GM12873 (cell line): ENCODE measurements at regions not wholly inside any gene's neighbourhood (a gene's known extent, or its start where the extent isn't known, plus 50 kb on each side); places are given as distances from the start of the nearest gene placed in this dataset.

Source experiments
- CTCF ChIP-seq: IDR thresholded peaks from 2 replicates; pipeline ENCODE4 v1.5.1; 2012; ENCODE audit warnings: low read depth, mild to moderate bottlenecking, moderate library complexity, low read length, control low read depth; ENCODE audit not compliant: insufficient read depth; ENCODE audit errors: missing control alignments

- TF ChIP-seq CTCF = no peak
These were observed 583.6 kb upstream of the MMS22L start for GRCh38 chr6:97866616-97867015.

DNA sequence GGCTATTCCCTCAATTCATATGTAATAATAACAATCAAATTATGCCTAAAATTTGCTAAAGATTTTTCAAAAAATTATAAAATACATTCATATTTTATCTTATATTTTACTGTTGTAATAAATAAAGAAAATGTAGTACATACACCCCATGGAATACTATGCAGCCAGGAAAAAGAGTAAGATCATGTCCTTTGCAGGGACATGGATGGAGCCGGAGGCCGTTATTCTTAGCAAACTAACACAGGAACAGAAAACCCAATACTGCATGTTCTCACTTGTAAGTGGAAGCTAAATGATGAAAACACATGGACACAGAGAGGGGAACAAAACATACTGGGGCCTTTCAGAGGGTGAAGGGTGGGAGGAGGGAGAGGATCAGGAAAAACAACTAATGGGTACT is 584.2 kb upstream of the MMS22L start:
- no peak for TF ChIP-seq CTCF

- TF ChIP-seq CTCF = no peak
These were observed 587.3 kb upstream of the MMS22L start for GRCh38 chr6:97870273-97870672.

GRCh38 chr6:97876711-97877110 is 593.7 kb upstream of the MMS22L start:
- no peak for TF ChIP-seq CTCF

GRCh38 chr6:97882755-97883154 is 599.7 kb upstream of the MMS22L start:
- TF ChIP-seq CTCF = no peak

DNA sequence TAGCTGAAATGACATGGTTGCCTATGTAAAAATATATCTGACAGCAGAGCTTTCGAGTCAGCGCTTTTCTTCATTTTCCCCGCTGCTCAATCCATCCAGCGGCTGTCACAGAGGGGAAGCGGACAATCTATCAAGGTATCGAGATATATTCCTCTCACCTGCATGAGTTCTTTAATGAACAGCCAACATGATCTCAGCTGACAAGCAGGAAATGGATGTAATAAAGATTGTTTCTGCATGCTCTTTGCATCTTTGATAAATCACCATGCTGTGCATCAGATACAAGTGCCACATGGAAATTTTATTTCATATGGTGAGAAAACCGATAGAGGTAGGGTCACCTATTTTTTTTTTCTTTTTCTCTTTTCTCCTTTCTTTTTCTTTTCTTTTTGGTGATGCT is 602.3 kb upstream of the MMS22L start:
- TF ChIP-seq CTCF = no peak

- TF ChIP-seq CTCF = no peak
These were observed 602.8 kb upstream of the MMS22L start for GRCh38 chr6:97885828-97886227.
